Endothelial cell (in vitro differentiated cells): ENCODE measurements at regions not wholly inside any gene's neighbourhood (a gene's known extent, or its start where the extent isn't known, plus 50 kb on each side); places are given as distances from the start of the nearest gene placed in this dataset.

Experiments
- DNase-seq: peaks from one replicate; pipeline ENCODE4 v3.0.0; 2021; ENCODE audit warnings: low spot score
- H3K27ac Mint-ChIP-seq: one replicate; pipeline ENCODE4 v1.8.0; 2021; ENCODE audit warnings: mixed read lengths, inconsistent platforms; ENCODE audit not compliant: unreplicated experiment
- H3K27me3 Mint-ChIP-seq: one replicate; pipeline ENCODE4 v1.8.0; 2021; ENCODE audit warnings: mild to moderate bottlenecking, moderate library complexity, mixed read lengths, inconsistent platforms; ENCODE audit not compliant: unreplicated experiment
- H3K36me3 Mint-ChIP-seq: one replicate; pipeline ENCODE4 v1.8.0; 2021; ENCODE audit warnings: mild to moderate bottlenecking, low read depth, mixed read lengths, inconsistent platforms; ENCODE audit not compliant: unreplicated experiment
- H3K4me1 Mint-ChIP-seq: one replicate; pipeline ENCODE4 v1.8.0; 2021; ENCODE audit warnings: mild to moderate bottlenecking, mixed read lengths, inconsistent platforms; ENCODE audit not compliant: unreplicated experiment
- H3K4me3 Mint-ChIP-seq: one replicate; pipeline ENCODE4 v1.8.0; 2021; ENCODE audit warnings: mild to moderate bottlenecking, mixed read lengths, inconsistent platforms; ENCODE audit not compliant: unreplicated experiment
- H3K9me3 Mint-ChIP-seq: one replicate; pipeline ENCODE4 v1.8.0; 2021; ENCODE audit warnings: mixed read lengths, inconsistent platforms; ENCODE audit not compliant: unreplicated experiment
- CTCF ChIP-seq: fragments of 200-600 bp; sonication (generic); IDR thresholded peaks from one replicate; pipeline ENCODE4 v1.5.0; 2021; ENCODE audit warnings: antibody characterized with exemption; ENCODE audit not compliant: unreplicated experiment

DNA sequence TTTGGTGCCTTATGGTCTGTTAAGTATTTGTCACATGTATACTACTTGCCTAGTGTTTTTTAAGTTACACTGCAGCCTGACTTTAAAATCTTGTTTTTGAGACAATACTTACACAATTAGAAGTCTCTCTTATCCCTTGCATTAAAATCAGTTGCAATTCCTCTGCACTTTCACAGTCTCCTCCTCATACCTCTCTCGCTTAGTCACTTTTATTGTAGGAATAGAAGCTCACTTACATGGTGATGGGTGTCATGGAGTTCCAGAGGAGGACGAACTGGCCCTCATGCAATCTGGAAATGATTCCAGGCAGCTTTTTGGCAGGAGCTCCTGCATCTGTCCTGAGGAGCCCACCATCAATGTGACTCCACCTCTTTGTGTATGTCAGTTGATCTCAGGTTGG is 238.4 kb upstream of the TBC1D5 start:
- no peaks in the 10 kb centered on the region for H3K4me1 Mint-ChIP-seq
- no peaks in the 10 kb centered on the region for H3K27me3 Mint-ChIP-seq
- no peak for DNase-seq
- TF ChIP-seq CTCF: no peak
- no peaks in the 10 kb centered on the region for H3K36me3 Mint-ChIP-seq
- no peaks in the 10 kb centered on the region for H3K9me3 Mint-ChIP-seq
- no peak overlapping the region for H3K27ac Mint-ChIP-seq
- H3K4me3 Mint-ChIP-seq: no peak overlapping the region

- no peaks in the 10 kb centered on the region for H3K36me3 Mint-ChIP-seq
- no peak overlapping the region for H3K4me3 Mint-ChIP-seq
- H3K27me3 Mint-ChIP-seq: no peaks in the 10 kb centered on the region
- no peak for DNase-seq
- H3K27ac Mint-ChIP-seq: no peak overlapping the region
- no peaks in the 10 kb centered on the region for H3K9me3 Mint-ChIP-seq
- TF ChIP-seq CTCF: no peak
- H3K4me1 Mint-ChIP-seq: no peaks in the 10 kb centered on the region
Observed at GRCh38 chr3:17979911-17980310, 237.5 kb upstream of the TBC1D5 start.

DNA sequence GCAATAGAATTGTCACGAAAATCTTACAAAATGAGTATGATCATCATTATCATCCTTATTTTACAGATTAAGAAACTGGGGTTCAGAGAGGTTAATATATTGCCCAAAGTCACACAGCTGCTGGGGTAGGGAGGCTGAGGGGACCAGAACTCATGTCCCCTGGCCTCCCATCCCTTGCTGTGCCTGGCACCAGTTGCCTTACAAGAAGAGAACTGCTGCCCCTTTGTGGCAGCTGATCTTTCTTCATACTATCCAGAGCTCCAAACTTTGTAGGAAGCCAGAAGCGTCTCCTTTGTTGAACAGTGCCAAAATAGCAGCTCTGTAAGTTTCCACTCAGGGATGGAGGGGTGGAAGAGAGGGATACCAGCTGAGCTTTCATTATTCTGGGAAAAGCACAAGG is 236.8 kb upstream of the TBC1D5 start:
- Mint-ChIP-seq H3K4me3 (no peak overlapping the region), H3K9me3 (no peaks in the 10 kb centered on the region), H3K27ac (no peak overlapping the region), H3K36me3 (no peaks in the 10 kb centered on the region), H3K4me1 (no peaks in the 10 kb centered on the region), H3K27me3 (no peaks in the 10 kb centered on the region)
- TF ChIP-seq CTCF: no peak
- peak; percentile 10 for DNase-seq

GRCh38 chr3:17974206-17974841 is 231.9 kb upstream of the TBC1D5 start:
- Mint-ChIP-seq H3K9me3 (no peaks in the 10 kb centered on the region), H3K36me3 (no peaks in the 10 kb centered on the region), H3K4me1 (peaks cover 13% of the 10 kb centered on the region), H3K27ac (no peak overlapping the region), H3K4me3 (no peak overlapping the region), H3K27me3 (no peaks in the 10 kb centered on the region)
- no peak for DNase-seq
- TF ChIP-seq CTCF: no peak

DNA sequence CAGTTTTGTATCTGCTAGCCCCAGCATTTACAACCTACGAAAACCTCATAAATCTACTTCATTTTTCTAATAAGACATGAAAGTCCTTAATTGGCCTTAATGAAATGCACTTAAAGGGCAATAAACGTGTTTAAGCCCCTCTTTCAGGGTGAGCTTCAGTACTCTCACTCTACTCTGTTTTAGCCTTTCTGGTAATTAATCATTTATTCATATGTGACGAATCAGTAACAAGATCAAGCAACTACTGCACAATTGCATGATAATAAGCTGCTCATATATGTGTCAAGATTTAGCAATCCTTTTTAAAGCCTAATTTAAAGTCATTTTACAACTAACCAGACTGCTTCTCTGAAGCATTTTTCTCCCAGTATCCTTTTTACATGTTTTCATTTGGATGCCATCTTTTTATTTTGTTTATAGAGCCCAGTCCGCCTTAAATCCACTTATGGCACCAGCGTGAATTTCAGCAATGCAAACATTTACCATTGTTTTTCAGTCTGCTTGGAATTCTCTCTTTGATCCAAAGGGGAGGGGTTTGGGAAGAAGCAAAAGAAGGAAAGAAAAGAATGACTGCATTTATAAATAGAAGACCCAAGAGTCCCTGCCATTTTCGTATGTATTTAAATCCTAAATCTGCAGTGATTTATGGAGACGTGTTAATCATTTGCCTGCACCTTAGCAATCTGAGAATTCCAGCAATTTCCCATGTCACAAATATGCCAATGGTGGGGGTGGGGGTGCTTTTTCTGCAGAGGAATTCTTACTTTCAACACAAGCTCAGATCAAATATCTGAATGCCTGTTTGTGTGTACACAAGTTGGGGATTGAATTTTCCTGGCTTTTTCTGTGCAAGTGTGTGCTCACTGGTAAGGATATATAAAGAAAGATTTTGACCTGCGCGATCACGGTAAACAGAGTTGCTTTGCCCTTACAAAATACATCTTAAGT is 230.8 kb upstream of the TBC1D5 start:
- Mint-ChIP-seq H3K9me3 (no peaks in the 10 kb centered on the region), H3K27ac (peak overlapping the region; percentile 42), H3K4me1 (peaks cover 13% of the 10 kb centered on the region), H3K27me3 (no peaks in the 10 kb centered on the region), H3K4me3 (no peak overlapping the region), H3K36me3 (no peaks in the 10 kb centered on the region)
- DNase-seq: no peak
- TF ChIP-seq CTCF: no peak
